ENCODE measurements at regions not wholly inside any gene's neighbourhood (a gene's known extent, or its start where the extent isn't known, plus 50 kb on each side); places are given as distances from the start of the nearest gene placed in this dataset.

- Histone ChIP-seq H3K4me1 (ENCODE audit: insufficient read depth, low read length, severe bottlenecking) (no peaks in the 10 kb centered on the region), H3F3A (ENCODE audit: insufficient read depth, low read length) (no peaks in the 10 kb centered on the region), H3K4me3 (ENCODE audit: low read depth, low read length, poor library complexity, severe bottlenecking) (no peak overlapping the region), H3K9me2 (ENCODE audit: low read depth, low read length) (no peaks in the 10 kb centered on the region), H3K9me3 (ENCODE audit: low read length) (no peaks in the 10 kb centered on the region), H4K20me1 (ENCODE audit: insufficient read depth, low read length) (no peaks in the 10 kb centered on the region), H2AFZ (ENCODE audit: low read length) (no peak overlapping the region), H3K4me2 (ENCODE audit: low read length) (no peak overlapping the region), H3K9ac (ENCODE audit: low read length) (no peak overlapping the region), H3K36me3 (ENCODE audit: insufficient read depth, low read length) (no peaks in the 10 kb centered on the region; the same call in 1 of the 2 replicates), H3K79me2 (ENCODE audit: insufficient read depth, low read length) (no peaks in the 10 kb centered on the region), H3K27me3 (ENCODE audit: insufficient read depth, low read length) (no peaks in the 10 kb centered on the region), H3K27ac (ENCODE audit: low read depth, low read length, poor library complexity, severe bottlenecking) (no peak overlapping the region)
- no peak for TF ChIP-seq CTCF (IDR thresholded peaks at IDR 0.05; ENCODE audit: low read length)
- TF ChIP-seq EZH2 (IDR thresholded peaks at IDR 0.05; ENCODE audit: borderline replicate concordance, low read length), result no peak
Measured at GRCh38 chr13:73684750-73685149, 449.5 kb downstream of the KLF12 start.

- TF ChIP-seq CTCF (IDR thresholded peaks at IDR 0.05; ENCODE audit: low read length), result no peak
- TF ChIP-seq EZH2 (IDR thresholded peaks at IDR 0.05; ENCODE audit: borderline replicate concordance, low read length), result no peak
- H3K79me2 ChIP-seq (ENCODE audit: insufficient read depth, low read length), result no peaks in the 10 kb centered on the region
- no peaks in the 10 kb centered on the region for H4K20me1 ChIP-seq (ENCODE audit: insufficient read depth, low read length)
- no peaks in the 10 kb centered on the region for H3K9me3 ChIP-seq (ENCODE audit: low read length)
- no peak overlapping the region for H3K4me3 ChIP-seq (ENCODE audit: low read depth, low read length, poor library complexity, severe bottlenecking)
- H3K9me2 ChIP-seq (ENCODE audit: low read depth, low read length), result no peaks in the 10 kb centered on the region
- no peak overlapping the region for H3K4me2 ChIP-seq (ENCODE audit: low read length)
- no peaks in the 10 kb centered on the region for H3K4me1 ChIP-seq (ENCODE audit: insufficient read depth, low read length, severe bottlenecking)
- no peaks in the 10 kb centered on the region for H3K27me3 ChIP-seq (ENCODE audit: insufficient read depth, low read length)
- no peaks in the 10 kb centered on the region for H3F3A ChIP-seq (ENCODE audit: insufficient read depth, low read length)
- H3K27ac ChIP-seq (ENCODE audit: low read depth, low read length, poor library complexity, severe bottlenecking), result no peak overlapping the region
- H3K36me3 ChIP-seq (ENCODE audit: insufficient read depth, low read length), result no peaks in the 10 kb centered on the region; the same call in 1 of the 2 replicates
- H3K9ac ChIP-seq (ENCODE audit: low read length), result no peak overlapping the region
- no peak overlapping the region for H2AFZ ChIP-seq (ENCODE audit: low read length)
Measured at GRCh38 chr13:73684286-73684685, 449.9 kb downstream of the KLF12 start.

GRCh38 chr13:73683746-73684145 is 450.5 kb downstream of the KLF12 start:
- no peaks in the 10 kb centered on the region for H3K27me3 ChIP-seq (ENCODE audit: insufficient read depth, low read length)
- H3K4me1 ChIP-seq (ENCODE audit: insufficient read depth, low read length, severe bottlenecking), result no peaks in the 10 kb centered on the region
- no peaks in the 10 kb centered on the region for H3F3A ChIP-seq (ENCODE audit: insufficient read depth, low read length)
- TF ChIP-seq EZH2 (IDR thresholded peaks at IDR 0.05; ENCODE audit: borderline replicate concordance, low read length), result no peak
- TF ChIP-seq CTCF (IDR thresholded peaks at IDR 0.05; ENCODE audit: low read length), result no peak
- no peak overlapping the region for H3K4me3 ChIP-seq (ENCODE audit: low read depth, low read length, poor library complexity, severe bottlenecking)
- no peak overlapping the region for H3K27ac ChIP-seq (ENCODE audit: low read depth, low read length, poor library complexity, severe bottlenecking)
- H3K9me2 ChIP-seq (ENCODE audit: low read depth, low read length), result no peaks in the 10 kb centered on the region
- H4K20me1 ChIP-seq (ENCODE audit: insufficient read depth, low read length), result no peaks in the 10 kb centered on the region
- H3K9ac ChIP-seq (ENCODE audit: low read length), result no peak overlapping the region
- no peaks in the 10 kb centered on the region for H3K79me2 ChIP-seq (ENCODE audit: insufficient read depth, low read length)
- H3K4me2 ChIP-seq (ENCODE audit: low read length), result no peak overlapping the region
- no peak overlapping the region for H2AFZ ChIP-seq (ENCODE audit: low read length)
- no peaks in the 10 kb centered on the region for H3K9me3 ChIP-seq (ENCODE audit: low read length)
- no peaks in the 10 kb centered on the region for H3K36me3 ChIP-seq (ENCODE audit: insufficient read depth, low read length)
